OCI-LY7 (cell line): ENCODE measurements at regions not wholly inside any gene's neighbourhood (a gene's known extent, or its start where the extent isn't known, plus 50 kb on each side); places are given as distances from the start of the nearest gene placed in this dataset.

Experiments used
- BruUV-seq: library from RNA; stranded (reverse); fragments of 400-500 nt; replicated peaks from 2 replicates; lab custom pipeline; 2021; lab: Mats Ljungman, UMichigan
- CTCF ChIA-PET: fragments of 300-600 bp; sonication (Branson Sonifier 250); formaldehyde crosslinking; loops from one replicate; lab custom pipeline; 2022; ENCODE audit warnings: antibody characterized with exemption; ENCODE audit not compliant: unreplicated experiment; lab: Charles Lee
- POLR2A ChIA-PET: fragments of 300-600 bp; sonication (Branson Sonifier 250); formaldehyde crosslinking; loops from one replicate; lab custom pipeline; 2022; ENCODE audit warnings: antibody characterized with exemption; lab: Charles Lee
- DNase-seq: peaks from one replicate; pipeline ENCODE4 v3.0.0-alpha.2; 2015; ENCODE audit warnings: low spot score
- H2AFZ ChIP-seq: fragments of 200-600 bp; sonication (generic), shearing (Covaris generic); 2 replicates; pipeline ENCODE4 v1.6.1; 2014; ENCODE audit warnings: mild to moderate bottlenecking, antibody characterized with exemption, low read length, moderate library complexity
- H3K27ac ChIP-seq: fragments of 200-600 bp; sonication (generic); 2 replicates; pipeline ENCODE4 v1.5.1; 2014; ENCODE audit warnings: mixed run types, low read depth, mild to moderate bottlenecking, moderate library complexity, low read length, inconsistent platforms; ENCODE audit not compliant: poor library complexity, severe bottlenecking
- H3K36me3 ChIP-seq: fragments of 200-600 bp; sonication (generic); 2 replicates; pipeline ENCODE4 v1.6.1; 2014; ENCODE audit warnings: mild to moderate bottlenecking, antibody characterized with exemption, low read length, moderate library complexity, mixed read lengths; ENCODE audit not compliant: insufficient read depth
- H3K4me1 ChIP-seq: fragments of 200-600 bp; sonication (generic); 2 replicates; pipeline ENCODE4 v1.5.1; 2014; ENCODE audit warnings: mild to moderate bottlenecking, low read length; ENCODE audit not compliant: insufficient read depth, poor library complexity, severe bottlenecking
- H3K4me2 ChIP-seq: fragments of 200-600 bp; sonication (generic); 2 replicates; pipeline ENCODE4 v1.6.1; 2014; ENCODE audit warnings: mild to moderate bottlenecking, low read length
- H3K4me3 ChIP-seq: fragments of 200-600 bp; sonication (generic); 2 replicates; pipeline ENCODE4 v1.5.1; 2014; ENCODE audit warnings: mild to moderate bottlenecking, low read depth, low read length; ENCODE audit not compliant: poor library complexity, severe bottlenecking
- H3K79me2 ChIP-seq: fragments of 200-600 bp; sonication (generic); 2 replicates; pipeline ENCODE4 v1.6.1; 2016; ENCODE audit warnings: low read depth, mild to moderate bottlenecking, low read length, moderate library complexity, mixed read lengths; ENCODE audit not compliant: insufficient read depth
- H3K9me2 ChIP-seq: fragments of 200-600 bp; sonication (generic); 2 replicates; pipeline ENCODE4 v1.6.1; 2016; ENCODE audit warnings: mild to moderate bottlenecking, low read length, mixed read lengths; ENCODE audit not compliant: insufficient read depth
- H3K9me3 ChIP-seq: fragments of 200-600 bp; sonication (generic); 2 replicates; pipeline ENCODE4 v1.6.1; 2014; ENCODE audit warnings: mild to moderate bottlenecking, mixed run types, low read length, mixed read lengths
- H4K20me1 ChIP-seq: fragments of 200-600 bp; sonication (generic); 2 replicates; pipeline ENCODE4 v1.6.1; 2014; ENCODE audit warnings: mild to moderate bottlenecking, antibody characterized with exemption, low read length, moderate library complexity, mixed read lengths; ENCODE audit not compliant: insufficient read depth
- CTCF ChIP-seq: fragments of 200-600 bp; sonication (generic); conservative IDR thresholded peaks from 2 replicates; pipeline ENCODE4 v1.5.1; 2014; ENCODE audit warnings: mild to moderate bottlenecking, antibody characterized with exemption, low read length, moderate library complexity, mixed read lengths
- EZH2phosphoT487 ChIP-seq: fragments of 200-600 bp; sonication (generic); IDR thresholded peaks from 2 replicates; pipeline ENCODE4 v1.6.1; 2018; ENCODE audit warnings: low read depth, borderline replicate concordance, mild to moderate bottlenecking, mixed run types, antibody characterized with exemption, low read length, moderate library complexity, mixed read lengths
- intact Hi-C: fragments of 100-400 bp; cut with micrococcal nuclease; formaldehyde crosslinking; loops from one replicate; pipeline ENCODE4 v1.10.0; 2022; ENCODE audit not compliant: unreplicated experiment

- CTCF ChIA-PET = no interaction called here
- no peak overlapping the region for H3K4me3 ChIP-seq
Observed at GRCh38 chr5:152329207-152329606, 75.9 kb downstream of the NMUR2 start.

GRCh38 chr5:152315942-152316341 is 89.1 kb downstream of the NMUR2 start:
- CTCF ChIA-PET = no interaction called here
- no peak overlapping the region for H2AFZ ChIP-seq
- H4K20me1 ChIP-seq = no peaks in the 10 kb centered on the region
- DNase-seq = no peak
- no peaks in the 10 kb centered on the region for H3K79me2 ChIP-seq
- intact Hi-C loops = no loop called here
- H3K9me2 ChIP-seq = no peaks in the 10 kb centered on the region
- no peaks in the 10 kb centered on the region for H3K4me1 ChIP-seq
- H3K9me3 ChIP-seq = no peaks in the 10 kb centered on the region
- H3K4me2 ChIP-seq = no peak overlapping the region
- no peak overlapping the region for H3K4me3 ChIP-seq
- H3K27ac ChIP-seq = no peak overlapping the region
- BruUV-seq = no TSS peak
- POLR2A ChIA-PET = no interaction called here
- no peak for TF ChIP-seq EZH2phosphoT487
- TF ChIP-seq CTCF = no peak
- no peaks in the 10 kb centered on the region for H3K36me3 ChIP-seq

More at GRCh38 chr5:152329207-152329606, 75.9 kb downstream of the NMUR2 start:
- POLR2A ChIA-PET = no interaction called here
- TF ChIP-seq EZH2phosphoT487 = no peak
- TF ChIP-seq CTCF = no peak
- no peaks in the 10 kb centered on the region for H3K36me3 ChIP-seq
- no TSS peak for BruUV-seq
- no peak overlapping the region for H3K27ac ChIP-seq
- H3K4me1 ChIP-seq = no peaks in the 10 kb centered on the region
- H4K20me1 ChIP-seq = no peaks in the 10 kb centered on the region
- no peaks in the 10 kb centered on the region for H3K9me3 ChIP-seq
- no peaks in the 10 kb centered on the region for H3K79me2 ChIP-seq
- no peak for DNase-seq
- H3K4me2 ChIP-seq = no peak overlapping the region
- intact Hi-C loops = no loop called here
- H2AFZ ChIP-seq = no peak overlapping the region
- H3K9me2 ChIP-seq = no peaks in the 10 kb centered on the region

GRCh38 chr5:152314196-152314829 is 90.8 kb downstream of the NMUR2 start:
- intact Hi-C loops = no loop called here
- ChIA-PET CTCF (no interaction called here), POLR2A (interaction anchor here (1.4 kb wide), 1 partner anchor 9 kb away, joined by 4 read pairs; no protein-coding TSS in a partner anchor)
- Histone ChIP-seq H3K9me3 (no peaks in the 10 kb centered on the region), H3K4me3 (no peak overlapping the region), H2AFZ (no peak overlapping the region), H3K4me1 (no peaks in the 10 kb centered on the region), H3K79me2 (no peaks in the 10 kb centered on the region), H3K27ac (no peak overlapping the region), H3K4me2 (no peak overlapping the region), H3K9me2 (no peaks in the 10 kb centered on the region), H3K36me3 (no peaks in the 10 kb centered on the region), H4K20me1 (no peaks in the 10 kb centered on the region)
- no peak for DNase-seq
- TF ChIP-seq EZH2phosphoT487 (no peak), CTCF (no peak)
- no TSS peak for BruUV-seq
